Gastrocnemius medialis (tissue), 4 donors: ENCODE measurements at regions not wholly inside any gene's neighbourhood (a gene's known extent, or its start where the extent isn't known, plus 50 kb on each side); places are given as distances from the start of the nearest gene placed in this dataset.

Experiments used
- CTCF ChIP-seq, 5 experiments: fragments of 450-650 bp in 3 of 5; fragments of 200-600 bp in 2 of 5; sonication (generic) in 2 of 5; IDR thresholded peaks in 4 of 5; conservative IDR thresholded peaks in 1 of 5; 1 replicate in 4 of 5; 2 replicates in 1 of 5; pipeline ENCODE4 v1.5.1; 2016 to 2019; ENCODE audit warnings: antibody characterized with exemption in 5 of 5, mild to moderate bottlenecking in 3 of 5, moderate library complexity in 3 of 5
- POLR2A ChIP-seq, 2 donors: fragments of 450-650 bp; IDR thresholded peaks; one replicate each; pipeline ENCODE4 v1.6.1; 2017; ENCODE audit warnings: antibody characterized with exemption in 2 of 2, mild to moderate bottlenecking in 2 of 2, moderate library complexity in 2 of 2

DNA sequence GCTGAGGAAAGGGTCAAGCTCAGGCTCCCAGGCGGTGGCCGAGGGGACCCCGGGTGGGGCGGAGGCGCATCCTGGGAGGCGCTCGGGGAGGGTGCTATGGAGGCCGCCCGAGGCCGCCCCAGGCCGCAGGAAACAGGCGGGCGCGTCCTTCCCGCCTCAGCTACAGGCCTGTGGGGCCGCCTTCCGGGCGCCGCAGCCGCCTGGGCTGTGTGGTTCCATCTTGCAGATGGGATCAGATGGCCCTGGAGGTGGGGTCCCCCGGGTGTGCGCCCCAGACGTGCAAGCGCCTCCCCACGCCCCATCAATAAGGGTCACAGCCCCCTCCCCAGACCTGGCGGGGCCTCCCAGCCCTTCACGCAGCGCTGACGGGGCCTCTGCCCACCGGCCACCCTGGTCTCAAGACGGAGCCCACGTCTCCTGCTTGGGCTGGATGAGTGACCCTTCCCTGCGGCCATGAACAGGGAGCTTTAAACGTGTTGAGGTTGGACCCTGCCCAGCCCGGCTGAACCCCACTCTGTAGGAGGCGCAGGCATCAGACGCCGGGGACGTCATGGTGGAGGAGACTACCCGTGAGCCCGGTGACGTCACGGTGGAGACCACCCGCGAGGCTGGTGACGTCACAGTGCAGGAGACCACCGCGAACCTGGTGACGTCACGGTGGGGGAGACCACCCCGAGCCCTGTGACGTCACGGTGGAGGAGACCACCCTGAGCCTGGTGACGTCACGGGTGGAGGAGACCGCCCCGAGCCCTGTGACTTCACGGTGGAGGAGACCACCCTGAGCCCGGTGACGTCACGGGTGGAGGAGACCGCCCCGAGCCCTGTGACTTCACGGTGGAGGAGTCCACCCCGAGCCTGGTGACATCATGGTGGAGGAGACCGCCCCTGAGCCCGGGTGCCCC, 267.0 kb downstream of the DLL1 start:
- TF ChIP-seq CTCF (IDR thresholded peaks at IDR 0.05 in 4 of 5, conservative IDR thresholded peaks at IDR 0.05 in 1 of 5) (no peak), POLR2A (IDR thresholded peaks at IDR 0.05) (no peak)
